Activated CD4-positive, CD25-positive, alpha-beta regulatory T cell (primary cell): ENCODE measurements at regions not wholly inside any gene's neighbourhood (a gene's known extent, or its start where the extent isn't known, plus 50 kb on each side); places are given as distances from the start of the nearest gene placed in this dataset.
"Not testable (repeated sequence)": the region's sequence is repeated elsewhere in the genome, so short reads cannot be mapped to it uniquely, and the experiment has no call there.

Source experiments
- DNase-seq, 4 experiments: peaks; one replicate each; lab custom pipeline; 2025; lab: John Stamatoyannopoulos, UW

DNA sequence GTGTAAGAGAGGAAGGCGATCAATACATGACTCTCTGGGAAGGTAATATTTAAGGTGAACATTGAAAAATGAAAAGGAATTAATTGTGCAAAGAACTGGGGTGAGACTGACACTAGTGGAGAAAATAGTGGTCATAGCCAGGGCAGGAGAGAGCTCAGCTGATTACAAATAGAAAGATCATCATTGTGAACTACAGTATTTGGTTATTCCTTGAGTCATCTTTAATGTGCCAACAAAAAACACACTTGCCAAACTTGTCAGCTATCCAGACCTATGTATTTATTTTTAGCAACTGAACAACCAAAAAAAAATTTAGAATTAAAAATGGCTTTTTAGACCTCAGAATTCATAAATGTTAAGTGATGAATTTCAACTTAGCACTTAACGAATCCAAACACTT is 749.8 kb upstream of the CDH9 start:
- no peak for DNase-seq

- no peak for DNase-seq
These were observed 745.9 kb upstream of the CDH9 start for GRCh38 chr5:27784317-27784716.

DNA sequence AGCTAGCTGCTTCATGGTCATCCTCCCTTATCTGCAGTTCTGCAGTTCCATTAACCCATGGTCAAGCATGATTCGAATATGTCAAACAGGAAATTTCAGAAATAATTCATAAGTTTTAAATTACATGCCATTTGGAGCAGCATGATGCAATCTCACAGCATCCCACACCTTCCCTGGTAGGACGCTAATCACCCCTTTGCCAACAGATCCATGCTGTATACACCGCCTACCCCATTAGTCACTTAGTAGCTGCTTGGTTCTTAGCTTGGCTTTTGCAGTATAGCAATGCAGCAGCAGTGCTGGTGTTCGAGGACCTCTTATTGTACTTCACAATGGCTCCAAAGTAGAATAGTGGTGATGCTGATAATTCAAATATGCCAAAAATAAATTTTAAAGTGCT is 739.7 kb upstream of the CDH9 start:
- no peak for DNase-seq

GRCh38 chr5:27773636-27774035 is 735.2 kb upstream of the CDH9 start:
- DNase-seq = no peak

DNA sequence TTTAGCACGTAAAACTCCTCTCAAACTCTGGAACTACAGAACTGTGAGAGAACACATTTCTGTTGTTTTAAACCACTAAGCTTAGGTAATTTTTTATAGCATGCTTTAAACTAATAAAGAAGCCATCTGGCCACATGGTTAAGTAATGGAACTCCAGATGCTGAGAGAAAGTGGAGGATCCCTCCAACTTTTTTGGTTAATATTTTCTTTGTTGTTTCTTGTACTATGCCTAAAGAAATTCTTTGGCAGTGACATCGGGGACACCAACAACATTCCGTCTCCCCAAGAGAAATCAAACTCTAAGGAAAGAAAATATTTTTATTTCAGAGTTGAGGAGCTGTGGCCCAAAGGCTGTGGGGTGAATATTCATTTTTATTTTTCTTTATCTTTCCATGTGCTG is 734.8 kb upstream of the CDH9 start:
- DNase-seq = no peak

- DNase-seq = no peak
These were observed 731.5 kb upstream of the CDH9 start for GRCh38 chr5:27769748-27770402.

DNA sequence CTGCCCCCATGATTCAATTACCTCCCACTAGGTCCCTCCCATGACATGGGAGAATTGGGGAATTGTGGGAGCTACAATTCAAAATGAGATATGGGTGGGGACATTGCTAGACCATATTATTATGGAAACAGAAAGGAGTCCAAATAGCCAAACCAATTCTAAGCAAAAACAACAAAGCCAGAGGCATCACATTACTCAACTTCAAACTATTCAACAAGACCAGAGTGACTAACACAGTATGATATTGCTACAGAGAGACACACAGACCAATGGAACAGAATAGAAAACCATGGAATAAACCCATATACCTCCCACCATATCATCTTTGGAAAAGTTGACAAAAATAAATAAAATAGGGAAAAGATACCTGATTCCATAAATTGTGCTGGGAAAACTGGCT is 710.5 kb upstream of the CDH9 start:
- DNase-seq = no peak

- not testable (repeated sequence) for DNase-seq
These were observed 705.1 kb upstream of the CDH9 start for GRCh38 chr5:27743383-27743979.

GRCh38 chr5:27742805-27743204 is 704.4 kb upstream of the CDH9 start:
- DNase-seq = no peak

DNA sequence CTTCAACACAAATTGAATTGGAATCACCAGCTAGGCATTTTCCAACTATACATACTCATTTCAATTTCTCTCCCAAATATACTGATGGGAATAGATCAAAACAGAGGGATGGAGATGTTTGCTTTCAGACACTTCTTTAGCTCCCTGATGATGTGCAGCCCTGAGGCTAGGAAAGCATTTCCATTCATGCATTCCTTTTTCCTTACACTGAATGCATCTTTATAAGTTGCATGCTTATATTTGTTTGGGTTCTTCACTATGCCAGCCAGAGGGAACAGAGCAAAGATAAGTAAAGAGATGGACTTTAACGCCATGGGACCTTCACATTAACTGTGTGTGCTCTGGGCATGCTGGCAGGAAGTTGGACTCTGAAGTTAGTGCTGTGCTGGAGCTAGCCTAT is 696.5 kb upstream of the CDH9 start:
- no peak for DNase-seq

GRCh38 chr5:27733237-27733636 is 694.9 kb upstream of the CDH9 start:
- DNase-seq = no peak

DNA sequence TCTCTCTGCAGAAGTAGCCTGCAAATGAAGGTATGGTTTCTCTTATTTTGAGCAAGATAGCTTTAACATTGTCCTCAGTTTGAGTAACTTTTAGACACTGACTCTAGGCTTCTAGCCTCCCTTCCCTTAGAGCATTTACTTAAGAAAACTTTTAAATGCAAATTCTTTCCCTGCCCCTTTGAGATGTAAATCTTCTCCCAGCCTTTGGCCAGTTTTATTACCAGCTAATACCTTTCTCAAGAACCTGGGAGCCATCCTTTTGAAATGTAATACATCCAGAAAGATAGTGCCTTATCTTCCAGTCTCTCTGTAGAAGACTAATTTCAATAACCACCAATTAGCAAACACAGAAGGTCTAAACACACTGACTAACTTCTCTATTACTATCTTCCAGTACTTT is 688.9 kb upstream of the CDH9 start:
- no peak for DNase-seq

GRCh38 chr5:27722337-27722736 is 684.0 kb upstream of the CDH9 start:
- DNase-seq = no peak

GRCh38 chr5:27708534-27708933 is 670.1 kb upstream of the CDH9 start:
- no peak for DNase-seq

- no peak for DNase-seq
These were observed 668.4 kb upstream of the CDH9 start for GRCh38 chr5:27706832-27707231.

DNA sequence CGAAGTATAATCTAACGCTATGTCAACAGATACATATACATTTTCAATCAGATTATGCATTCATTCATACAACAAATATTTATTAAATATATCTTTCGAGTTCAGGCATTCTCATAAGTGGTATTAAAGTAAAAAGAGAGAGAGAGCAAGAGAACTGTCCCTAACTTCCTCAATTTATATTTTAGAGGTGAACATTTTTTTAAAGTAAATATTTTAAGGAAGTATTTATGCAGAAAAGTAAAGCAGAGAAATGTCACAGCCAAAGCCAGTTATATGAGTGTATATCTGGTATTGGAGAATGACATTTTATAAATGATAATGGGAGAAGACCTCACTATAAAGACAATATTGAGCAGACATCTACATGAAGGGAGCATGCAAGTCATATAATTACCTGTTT is 667.3 kb upstream of the CDH9 start:
- no peak for DNase-seq

DNA sequence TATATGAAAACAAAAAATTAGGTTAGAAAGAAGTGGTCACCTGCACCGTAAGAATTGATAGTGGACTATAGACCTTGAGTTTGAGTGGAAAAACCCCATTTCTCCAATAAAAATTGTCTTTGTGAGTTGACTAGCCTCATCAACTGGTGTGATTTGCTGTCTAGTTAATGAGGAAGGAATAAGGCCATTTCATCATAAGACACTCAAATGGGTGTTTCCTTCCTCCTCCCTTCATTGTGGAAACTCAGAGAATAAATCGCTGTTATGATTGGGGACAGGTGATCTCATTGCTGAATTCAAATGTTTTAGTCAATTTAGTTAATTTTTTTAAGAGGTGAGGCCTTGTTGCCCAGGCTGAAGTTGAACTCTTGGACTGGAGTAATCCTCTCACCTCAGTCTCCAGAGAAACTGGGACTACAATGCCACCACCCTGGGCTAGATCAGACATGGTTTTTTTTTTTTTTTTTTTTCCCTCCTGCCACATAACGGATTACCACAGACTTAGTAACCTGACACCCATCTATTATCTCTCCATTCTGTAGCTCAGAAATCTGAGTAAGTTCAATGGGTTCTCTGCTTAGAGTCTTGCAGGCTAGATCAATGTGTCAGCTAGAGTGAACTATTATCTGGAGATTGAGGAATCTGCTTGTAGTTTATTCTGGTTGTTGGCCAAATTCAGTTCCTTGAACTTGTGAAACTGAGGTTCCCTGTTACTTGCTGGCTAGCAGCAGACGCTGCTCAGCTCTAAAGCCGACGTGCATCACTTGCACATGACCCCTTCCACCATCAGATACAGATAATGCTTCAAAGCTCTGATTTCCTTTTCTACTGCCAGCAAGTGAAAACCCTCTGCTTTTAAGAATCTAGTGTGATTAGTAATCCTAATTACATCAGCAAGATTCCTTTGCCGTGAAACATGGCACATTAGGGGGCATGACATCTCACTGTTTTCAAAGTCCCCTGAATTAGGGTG is 663.8 kb upstream of the CDH9 start:
- no peak for DNase-seq

DNA sequence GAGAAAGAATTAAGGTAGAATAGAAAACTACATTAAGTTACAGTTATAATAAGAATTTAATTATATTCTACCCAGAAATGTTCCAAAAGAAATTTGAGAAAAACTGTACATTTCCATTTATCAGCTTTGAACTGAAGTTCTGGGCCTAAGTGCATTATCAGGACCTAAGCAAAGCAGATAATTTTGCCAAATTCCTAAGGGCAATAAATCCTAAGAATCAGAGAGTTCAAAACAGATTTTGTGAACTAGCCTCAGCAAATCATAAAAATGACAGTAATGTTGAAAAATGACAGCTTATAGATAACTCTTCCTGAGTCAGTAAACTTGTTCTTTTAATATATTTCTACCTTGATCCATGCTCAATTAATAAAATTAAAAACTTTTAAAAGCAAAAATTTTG is 662.1 kb upstream of the CDH9 start:
- DNase-seq = no peak

- no peak for DNase-seq
These were observed 644.2 kb upstream of the CDH9 start for GRCh38 chr5:27682600-27682999.

DNA sequence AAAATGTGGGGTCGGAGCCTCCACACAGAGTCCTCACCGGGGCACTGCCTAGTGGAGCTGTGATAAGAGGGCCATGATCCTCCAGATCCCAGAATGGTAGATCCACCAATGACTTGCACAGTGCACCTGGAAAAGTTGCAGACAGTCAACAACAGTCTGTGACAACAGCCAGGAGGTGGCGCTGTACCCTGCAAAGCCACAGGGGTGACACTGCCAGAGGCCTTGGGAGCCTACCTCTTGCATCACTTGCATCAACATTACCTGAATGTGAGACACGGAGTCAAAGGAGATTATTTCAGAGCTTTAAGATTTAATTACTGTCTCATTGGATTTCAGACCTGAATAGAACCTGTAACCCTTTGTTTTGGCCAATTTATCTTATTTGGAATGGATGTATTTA is 614.1 kb upstream of the CDH9 start:
- no peak for DNase-seq

GRCh38 chr5:27639005-27639612 is 600.7 kb upstream of the CDH9 start:
- DNase-seq = no peak

GRCh38 chr5:27619982-27620381 is 581.6 kb upstream of the CDH9 start:
- no peak for DNase-seq

DNA sequence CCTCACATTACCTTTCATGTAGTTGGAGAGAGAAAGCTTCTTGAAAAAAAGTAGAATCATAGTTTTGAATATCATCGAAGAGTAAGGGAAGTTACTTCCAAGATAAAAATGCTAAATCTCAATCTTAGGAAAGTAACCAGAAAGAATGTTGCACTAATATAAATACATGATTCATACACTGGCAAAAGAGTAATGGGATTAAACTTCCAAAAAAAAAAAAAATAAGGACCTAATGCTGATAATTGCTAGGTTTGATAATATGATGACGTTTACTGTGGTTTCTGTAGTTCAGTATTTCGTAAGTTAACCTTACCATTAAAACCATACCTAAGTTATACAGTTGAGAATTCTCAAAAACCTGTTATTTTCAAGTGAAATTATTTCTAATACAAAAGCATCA is 573.8 kb upstream of the CDH9 start:
- no peak for DNase-seq
